Heart right ventricle (tissue), 16 donors: ENCODE measurements at regions not wholly inside any gene's neighbourhood (a gene's known extent, or its start where the extent isn't known, plus 50 kb on each side); places are given as distances from the start of the nearest gene placed in this dataset.

Experiments
- ATAC-seq, 8 donors: fragments of 200-7000 bp; cut with Tn5 transposase; one replicate each; pipeline ENCODE4 v1.9.1; 2020; ENCODE audit warnings: mild to moderate bottlenecking in 8 of 8, moderate library complexity in 8 of 8, moderate number of reproducible peaks in 1 of 8
- DNase-seq, 2 donors: peaks; one replicate each; pipeline ENCODE4 v3.0.0-alpha.2; 2020
- H3K27ac ChIP-seq, 10 donors: fragments of 200-600 bp; sonication (generic) in 2 of 10; one replicate each; pipeline versions ENCODE4 v1.5.0 to v1.8.0; 2020 to 2022; ENCODE audit warnings: mild to moderate bottlenecking in 3 of 10
- H3K27me3 ChIP-seq, 7 donors: fragments of 200-600 bp; one replicate each; pipeline ENCODE4 v1.8.0; 2021 to 2022; ENCODE audit warnings: mild to moderate bottlenecking in 2 of 7
- H3K36me3 ChIP-seq, 9 donors: fragments of 200-600 bp; sonication (generic) in 1 of 9; one replicate each; pipeline versions ENCODE4 v1.5.0 to v1.8.0; 2020 to 2022; ENCODE audit warnings: mild to moderate bottlenecking in 2 of 9
- H3K4me1 ChIP-seq, 9 donors: fragments of 200-600 bp; sonication (generic) in 1 of 9; one replicate each; pipeline versions ENCODE4 v1.5.0 to v1.8.0; 2020 to 2022; ENCODE audit warnings: mild to moderate bottlenecking in 4 of 9
- H3K4me3 ChIP-seq, 10 donors: fragments of 200-600 bp; sonication (generic) in 2 of 10; one replicate each; pipeline versions ENCODE4 v1.5.0 to v1.8.0; 2020 to 2022; ENCODE audit warnings: mild to moderate bottlenecking in 7 of 10, moderate library complexity in 2 of 10
- H3K9me3 ChIP-seq, 11 donors: fragments of 200-600 bp in 10 of 11; sonication (generic) in 2 of 11; one replicate each; pipeline versions ENCODE4 v1.5.0 to v1.8.0; 2013 to 2022; ENCODE audit warnings: mild to moderate bottlenecking in 2 of 11, control low read depth in 1 of 11, moderate library complexity in 1 of 11
- WGBS, 2 donors: extraction: QIAGEN DNeasy Blood & Tissue Kit; methylation state at CpG; one replicate each; pipeline ENCODE4 v1.1.7; 2013; ENCODE audit warnings: inconsistent platforms in 1 of 2; 5-methylcytosine and 5-hydroxymethylcytosine counted together
- intact Hi-C, 10 donors: fragments of 100-400 bp; cut with DNase I; formaldehyde crosslinking; loops; one replicate each; pipeline versions ENCODE4 v1.11.1 to v1.14.2; 2022
- TF ChIP-seq, protein P1 (sequence below), 9 donors: fragments of 200-600 bp; sonication (generic) in 2 of 9; IDR thresholded peaks; one replicate each; pipeline versions ENCODE4 v1.5.0 to v1.8.0; 2021 to 2022; ENCODE audit warnings: antibody characterized with exemption in 9 of 9, mild to moderate bottlenecking in 5 of 9, moderate library complexity in 1 of 9
- donor health status: Arrhythmogenic right ventricular cardiomyopathy.
- donor health status: ischemic (EF 13 %, LVEDD 7.1; RV severe dilation, severe dysfunction).
- donor health status: healthy with polysubstance abuse.
- donor health status: DM: no; HTN: yes; CAD: no.
- donor health status: DM: no; HTN: no; CAD: no.
- donor health status: ischemic (EF 25% LVEDD 6.9; RV normal size, moderate dysfunction).
- donor health status: ischemic (EF 25% LVEDD 5.7; RV mildly dilated, moderate dysfunction).
- donor health status: healthy.
- donor health status: DM: yes; HTN: yes; CAD: no.
- donor health status: Ischemic cardiomyopathy.
- donor health status: ischemic (EF 35%, LVEDD 5.7; RV mildly dilated, moderate dysfunction).
- donor health status: nonischemic (EF 11% LVEDD 7.7; RV severe dilation, severe dysfunction).
- donor health status: DM: yes; HTN: yes; CAD: no.
- donor health status: PGD.
- donor health status: ischemic (EF 29% LVEDD 5.4; RV normal size, mild dysfunction).
- donor health status: nonischemic (EF 23%, LVEDD 6.1; RV moderate dilation, normal function).

DNA sequence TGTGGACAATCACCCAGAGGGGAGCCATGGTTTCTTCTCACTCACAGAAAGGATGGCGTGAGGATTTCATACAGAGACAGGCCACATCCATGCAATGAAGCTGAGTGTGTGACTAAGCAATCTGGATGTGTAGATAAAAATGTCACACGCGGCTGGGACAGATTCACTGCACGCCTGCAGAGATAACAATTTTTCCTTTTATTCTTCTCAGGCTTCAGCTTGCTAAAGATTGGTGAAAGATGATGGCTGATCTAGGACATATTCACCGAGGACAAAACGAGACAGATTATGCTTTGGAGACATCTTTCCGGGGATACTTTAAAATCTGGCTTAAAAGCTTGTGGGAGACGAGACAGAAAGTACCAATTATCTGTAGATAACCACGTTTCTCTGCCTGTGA is 313.9 kb upstream of the TRPC7 start:
- H3K4me3 ChIP-seq, result no peak overlapping the region
- no peak for DNase-seq
- peaks cover 0 to 44% (median 19%) of the 10 kb centered on the region in 7 donors for H3K27me3 ChIP-seq
- TF ChIP-seq, protein P1, sequence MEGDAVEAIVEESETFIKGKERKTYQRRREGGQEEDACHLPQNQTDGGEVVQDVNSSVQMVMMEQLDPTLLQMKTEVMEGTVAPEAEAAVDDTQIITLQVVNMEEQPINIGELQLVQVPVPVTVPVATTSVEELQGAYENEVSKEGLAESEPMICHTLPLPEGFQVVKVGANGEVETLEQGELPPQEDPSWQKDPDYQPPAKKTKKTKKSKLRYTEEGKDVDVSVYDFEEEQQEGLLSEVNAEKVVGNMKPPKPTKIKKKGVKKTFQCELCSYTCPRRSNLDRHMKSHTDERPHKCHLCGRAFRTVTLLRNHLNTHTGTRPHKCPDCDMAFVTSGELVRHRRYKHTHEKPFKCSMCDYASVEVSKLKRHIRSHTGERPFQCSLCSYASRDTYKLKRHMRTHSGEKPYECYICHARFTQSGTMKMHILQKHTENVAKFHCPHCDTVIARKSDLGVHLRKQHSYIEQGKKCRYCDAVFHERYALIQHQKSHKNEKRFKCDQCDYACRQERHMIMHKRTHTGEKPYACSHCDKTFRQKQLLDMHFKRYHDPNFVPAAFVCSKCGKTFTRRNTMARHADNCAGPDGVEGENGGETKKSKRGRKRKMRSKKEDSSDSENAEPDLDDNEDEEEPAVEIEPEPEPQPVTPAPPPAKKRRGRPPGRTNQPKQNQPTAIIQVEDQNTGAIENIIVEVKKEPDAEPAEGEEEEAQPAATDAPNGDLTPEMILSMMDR (IDR thresholded peaks at IDR 0.05), result no peak
- H3K27ac ChIP-seq, result no peak overlapping the region
- no peak for ATAC-seq
- intact Hi-C loops, result no loop called here
- peaks cover 0 to 4% (median 0%) of the 10 kb centered on the region in 9 donors for H3K4me1 ChIP-seq
- no peaks in the 10 kb centered on the region for H3K36me3 ChIP-seq
- WGBS, 2 donors, result 32 to 41% methylated on average over 9 of the region's 9 CpGs
- peaks cover 0 to 4% (median 0%) of the 10 kb centered on the region in 11 donors for H3K9me3 ChIP-seq

DNA sequence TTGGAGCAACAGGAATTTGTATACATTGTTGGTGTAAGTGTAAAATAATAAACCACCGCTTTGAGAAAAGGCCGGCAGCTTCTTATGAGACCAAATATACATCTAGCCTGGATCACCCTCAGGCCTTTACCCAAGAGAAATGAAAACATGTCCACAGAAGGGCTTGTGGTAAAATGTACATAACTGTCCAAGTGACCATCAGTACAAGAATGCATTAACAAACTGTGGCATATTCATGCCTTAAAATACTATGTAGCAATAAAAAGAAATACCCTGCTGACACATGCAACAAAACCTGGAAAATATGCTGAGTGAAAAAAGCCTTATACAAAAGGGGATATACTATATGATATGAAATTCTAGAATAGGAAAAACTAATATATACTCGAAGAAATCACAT is 311.9 kb upstream of the TRPC7 start:
- DNase-seq (no peak), ATAC-seq (no peak)
- 79 to 86% methylated on average over 3 of the region's 3 CpGs for WGBS, 2 donors
- Histone ChIP-seq H3K9me3 (peaks cover 0 to 4% (median 0%) of the 10 kb centered on the region in 11 donors), H3K27me3 (peaks cover 0 to 25% (median 5%) of the 10 kb centered on the region in 7 donors), H3K4me3 (no peak overlapping the region), H3K27ac (no peak overlapping the region), H3K4me1 (peaks cover 0 to 10% (median 0%) of the 10 kb centered on the region in 9 donors), H3K36me3 (no peaks in the 10 kb centered on the region)
- TF ChIP-seq, protein P1 (IDR thresholded peaks at IDR 0.05), result no peak
- intact Hi-C loops, result no loop called here

DNA sequence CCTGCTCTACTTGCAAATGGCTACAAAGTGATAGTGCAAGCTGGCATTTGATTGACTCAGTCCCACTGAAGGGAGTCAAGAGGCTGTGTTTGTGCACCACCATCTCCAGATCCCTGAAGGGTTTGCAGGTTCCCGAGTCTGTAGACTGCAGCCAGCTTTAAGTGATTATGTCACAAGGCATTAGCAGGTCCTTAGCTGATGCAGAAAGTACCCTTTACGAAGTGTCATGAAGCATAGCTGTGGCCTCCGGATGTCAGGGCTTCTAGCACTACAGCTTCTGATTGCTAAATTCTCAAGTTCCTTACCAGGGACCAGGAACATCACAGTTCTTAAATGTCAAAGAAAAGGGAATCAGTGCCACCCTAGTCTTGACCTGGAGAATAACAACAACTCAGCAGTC is 311.3 kb upstream of the TRPC7 start:
- ATAC-seq (no peak), DNase-seq (no peak)
- intact Hi-C loops, result no loop called here
- peaks cover 0 to 10% (median 0%) of the 10 kb centered on the region in 9 donors for H3K4me1 ChIP-seq
- H3K27me3 ChIP-seq, result peaks cover 0 to 26% (median 0%) of the 10 kb centered on the region in 7 donors
- no peak overlapping the region for H3K4me3 ChIP-seq
- H3K9me3 ChIP-seq, result peaks cover 0 to 4% (median 0%) of the 10 kb centered on the region in 11 donors
- H3K27ac ChIP-seq, result no peak overlapping the region
- H3K36me3 ChIP-seq, result no peaks in the 10 kb centered on the region
- TF ChIP-seq, protein P1 (IDR thresholded peaks at IDR 0.05), result no peak
- 72 to 79% methylated on average over 3 of the region's 3 CpGs for WGBS, 2 donors

DNA sequence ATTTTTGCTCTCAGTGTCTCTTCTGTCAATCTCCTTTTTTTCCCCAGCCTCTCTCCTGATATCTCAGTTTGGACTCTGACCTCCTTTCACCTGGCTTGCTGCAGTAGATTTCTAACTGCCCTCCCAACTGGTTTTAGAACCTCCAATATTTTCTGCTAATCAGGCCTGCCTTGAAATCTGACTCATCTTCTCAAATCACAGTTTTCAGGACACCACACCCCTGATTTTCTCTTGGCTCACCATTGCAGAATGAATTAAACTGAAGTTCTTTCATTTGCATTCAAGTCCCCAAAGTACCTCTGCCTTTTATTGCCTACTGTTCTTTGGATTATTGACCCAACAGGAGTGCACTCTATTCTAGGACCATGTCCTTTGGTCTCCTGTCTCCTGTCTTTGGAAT is 310.4 kb upstream of the TRPC7 start:
- H3K4me3 ChIP-seq, result no peak overlapping the region
- intact Hi-C loops, result no loop called here

More for the DNA sequence above, 310.4 kb upstream of the TRPC7 start:
- H3K36me3 ChIP-seq, result no peaks in the 10 kb centered on the region
- peaks cover 0 to 28% (median 0%) of the 10 kb centered on the region in 7 donors for H3K27me3 ChIP-seq
- H3K27ac ChIP-seq, result no peak overlapping the region
- TF ChIP-seq, protein P1 (IDR thresholded peaks at IDR 0.05), result no peak
- H3K9me3 ChIP-seq, result peaks cover 0 to 4% (median 0%) of the 10 kb centered on the region in 11 donors
- H3K4me1 ChIP-seq, result peaks cover 0 to 10% (median 0%) of the 10 kb centered on the region in 9 donors
- ATAC-seq (no peak), DNase-seq (no peak)
